ENCODE measurements at regions not wholly inside any gene's neighbourhood (a gene's known extent, or its start where the extent isn't known, plus 50 kb on each side); places are given as distances from the start of the nearest gene placed in this dataset.
A peak's percentile ranks its signal among the peaks of the same experiment; 100 is the strongest.

- Histone ChIP-seq H3K36me3 (no peaks in the 10 kb centered on the region), H3K27me3 (replicated peaks; ENCODE audit: insufficient read depth) (no peaks in the 10 kb centered on the region), H3K27ac (peak overlapping the region; percentile 68 to 72), H3K4me3 (peak overlapping the region; percentile 65), H3K4me1 (ENCODE audit: control insufficient read depth in 1 of 2, low read depth in 2 of 2) (peaks cover 15 to 68% of the 10 kb centered on the region in 2 donors), H3K9me3 (no peaks in the 10 kb centered on the region)
- ATAC-seq (ENCODE audit: insufficient number of reproducible peaks, low FRiP score, low read depth): no peak
- no peak for TF ChIP-seq CTCF (IDR thresholded peaks at IDR 0.05)
- peak; percentile 37 for DNase-seq (ENCODE audit: low spot score)
Observed at GRCh38 chr15:48059791-48060190, 61.0 kb upstream of the SLC24A5 start.

GRCh38 chr15:48060396-48060795 is 60.4 kb upstream of the SLC24A5 start:
- Histone ChIP-seq H3K4me3 (no peak overlapping the region), H3K36me3 (no peaks in the 10 kb centered on the region), H3K4me1 (ENCODE audit: control insufficient read depth in 1 of 2, low read depth in 2 of 2) (peaks cover 15 to 68% of the 10 kb centered on the region in 2 donors), H3K27ac (peak overlapping the region; percentile 38 to 72), H3K27me3 (replicated peaks; ENCODE audit: insufficient read depth) (no peaks in the 10 kb centered on the region), H3K9me3 (no peaks in the 10 kb centered on the region)
- DNase-seq (ENCODE audit: low spot score) (no peak), ATAC-seq (ENCODE audit: insufficient number of reproducible peaks, low FRiP score, low read depth) (no peak)
- no peak for TF ChIP-seq CTCF (IDR thresholded peaks at IDR 0.05)

- ATAC-seq (ENCODE audit: insufficient number of reproducible peaks, low FRiP score, low read depth) (no peak), DNase-seq (ENCODE audit: low spot score) (no peak)
- H3K9me3 ChIP-seq: no peaks in the 10 kb centered on the region
- no peak overlapping the region for H3K27ac ChIP-seq
- H3K4me3 ChIP-seq: no peak overlapping the region
- TF ChIP-seq CTCF (IDR thresholded peaks at IDR 0.05): no peak
- H3K4me1 ChIP-seq (ENCODE audit: control insufficient read depth in 1 of 2, low read depth in 2 of 2): peaks cover 15 to 68% of the 10 kb centered on the region in 2 donors
- no peaks in the 10 kb centered on the region for H3K27me3 ChIP-seq (replicated peaks; ENCODE audit: insufficient read depth)
- H3K36me3 ChIP-seq: no peaks in the 10 kb centered on the region
Observed at GRCh38 chr15:48061605-48062004, 59.2 kb upstream of the SLC24A5 start.

GRCh38 chr15:48062148-48062872 is 58.5 kb upstream of the SLC24A5 start:
- Histone ChIP-seq H3K9me3 (no peaks in the 10 kb centered on the region), H3K27ac (no peak overlapping the region), H3K4me3 (peak overlapping the region; percentile 16), H3K4me1 (ENCODE audit: control insufficient read depth in 1 of 2, low read depth in 2 of 2) (peaks cover 15 to 61% of the 10 kb centered on the region in 2 donors), H3K27me3 (replicated peaks; ENCODE audit: insufficient read depth) (no peaks in the 10 kb centered on the region), H3K36me3 (no peaks in the 10 kb centered on the region)
- ATAC-seq (ENCODE audit: insufficient number of reproducible peaks, low FRiP score, low read depth) (peak; percentile 22), DNase-seq (ENCODE audit: low spot score) (no peak)
- TF ChIP-seq CTCF (IDR thresholded peaks at IDR 0.05): no peak

GRCh38 chr15:48063411-48063985 is 57.3 kb upstream of the SLC24A5 start:
- no peak for TF ChIP-seq CTCF (IDR thresholded peaks at IDR 0.05)
- ATAC-seq (ENCODE audit: insufficient number of reproducible peaks, low FRiP score, low read depth) (no peak), DNase-seq (ENCODE audit: low spot score) (no peak)
- Histone ChIP-seq H3K36me3 (no peaks in the 10 kb centered on the region), H3K27me3 (replicated peaks; ENCODE audit: insufficient read depth) (no peaks in the 10 kb centered on the region), H3K27ac (no peak overlapping the region), H3K4me1 (ENCODE audit: control insufficient read depth in 1 of 2, low read depth in 2 of 2) (peaks cover 15 to 49% of the 10 kb centered on the region in 2 donors), H3K4me3 (no peak overlapping the region), H3K9me3 (no peaks in the 10 kb centered on the region)

Data from thoracic aorta (tissue), 2 donors.